ENCODE measurements at regions not wholly inside any gene's neighbourhood (a gene's known extent, or its start where the extent isn't known, plus 50 kb on each side); places are given as distances from the start of the nearest gene placed in this dataset.
A peak's percentile ranks its signal among the peaks of the same experiment; 100 is the strongest.

- no peak for DNase-seq
These were observed 168.8 kb downstream of the TANC2 start for GRCh38 chr17:63134867-63135266.

- no peak for DNase-seq
These were observed 170.5 kb downstream of the TANC2 start for GRCh38 chr17:63136369-63137012.

GRCh38 chr17:63137163-63137562 is 171.1 kb downstream of the TANC2 start:
- DNase-seq: no peak

DNA sequence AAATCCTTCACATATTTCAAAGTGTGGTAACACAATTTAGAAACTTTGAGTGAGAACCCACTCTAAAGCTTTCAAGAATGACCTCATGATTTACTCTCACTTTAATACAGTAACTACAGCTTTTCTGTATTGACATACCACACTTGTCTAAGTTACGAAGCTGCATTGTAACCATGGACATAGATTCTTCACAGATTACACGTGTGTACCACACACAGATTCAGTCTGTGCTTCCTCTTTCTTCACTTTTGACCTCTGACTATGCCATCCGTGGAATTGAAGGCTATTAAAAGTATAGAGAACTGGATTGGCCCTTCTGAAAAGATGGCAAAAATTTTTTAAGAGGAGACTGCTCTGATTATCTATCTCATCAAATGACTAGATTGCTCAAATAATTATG is 172.7 kb downstream of the TANC2 start:
- peak; percentile 7 for DNase-seq

GRCh38 chr17:63139356-63139755 is 173.3 kb downstream of the TANC2 start:
- no peak for DNase-seq

GRCh38 chr17:63140255-63140654 is 174.2 kb downstream of the TANC2 start:
- peak; percentile 23 for DNase-seq

GRCh38 chr17:63142836-63143235 is 176.8 kb downstream of the TANC2 start:
- DNase-seq: no peak

DNA sequence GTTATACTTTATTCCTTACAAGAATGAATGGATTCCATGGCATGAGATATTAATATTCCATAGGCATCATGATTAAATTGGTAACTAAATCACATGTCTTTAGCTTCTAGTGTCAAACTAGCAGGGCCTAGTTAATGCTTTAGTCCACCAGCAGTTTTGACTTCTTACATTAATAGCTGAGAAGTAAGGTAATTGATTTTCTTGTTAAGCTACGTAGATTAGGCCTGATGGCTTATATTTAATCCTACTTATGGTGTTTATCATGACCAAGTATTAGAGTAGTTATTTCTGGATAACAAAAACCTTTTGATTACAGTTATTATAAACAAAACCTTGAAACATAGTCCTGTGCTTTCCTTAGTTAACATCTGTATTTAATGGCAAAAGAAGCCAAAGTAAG is 184.5 kb downstream of the TANC2 start:
- no peak for DNase-seq

DNA sequence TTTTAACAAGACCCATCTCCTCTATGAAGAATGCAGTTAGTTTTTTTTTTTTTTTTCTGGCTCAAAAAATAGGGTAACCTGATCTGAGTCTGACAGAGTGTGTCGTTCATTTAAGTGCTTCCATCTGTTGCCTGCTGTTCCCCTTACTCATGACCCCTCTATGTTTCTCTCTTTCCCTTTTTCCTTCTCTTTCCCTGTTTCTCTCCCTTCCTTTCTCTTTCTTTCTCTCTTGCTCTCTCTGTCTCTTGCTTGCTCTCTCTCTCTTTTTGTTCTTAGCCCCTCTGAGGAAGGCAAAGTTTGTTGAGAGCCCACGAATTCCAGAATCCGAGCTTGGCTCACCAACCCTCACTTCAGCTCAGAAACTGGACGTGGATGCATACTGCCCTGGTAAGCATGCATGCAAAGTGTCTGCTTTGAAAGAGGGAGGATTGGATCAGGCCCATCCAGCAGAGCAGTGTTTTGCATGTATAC is 185.0 kb downstream of the TANC2 start:
- no peak for DNase-seq

- DNase-seq: no peak
These were observed 186.0 kb downstream of the TANC2 start for GRCh38 chr17:63151941-63152523.

DNA sequence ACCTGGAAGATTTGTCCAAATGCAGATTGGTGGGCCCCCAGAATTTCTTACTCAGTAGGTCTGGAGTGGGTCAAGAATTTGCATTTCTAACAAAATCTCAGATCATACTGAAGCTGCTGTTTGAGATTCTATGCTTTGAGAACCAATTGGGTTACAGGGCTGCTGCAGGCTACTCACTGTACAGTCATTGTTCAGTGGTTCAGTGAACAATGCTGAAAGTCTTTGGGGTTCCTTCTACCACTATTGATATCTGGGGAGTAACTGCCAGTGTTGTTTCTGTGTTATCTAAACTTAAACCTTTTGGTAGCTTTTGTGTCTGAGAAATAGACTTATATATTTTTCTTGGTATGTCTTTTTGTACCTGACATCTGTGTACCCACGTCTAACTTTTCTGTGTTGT is 187.5 kb downstream of the TANC2 start:
- no peak for DNase-seq

- no peak for DNase-seq
These were observed 188.7 kb downstream of the TANC2 start for GRCh38 chr17:63154586-63155244.

DNA sequence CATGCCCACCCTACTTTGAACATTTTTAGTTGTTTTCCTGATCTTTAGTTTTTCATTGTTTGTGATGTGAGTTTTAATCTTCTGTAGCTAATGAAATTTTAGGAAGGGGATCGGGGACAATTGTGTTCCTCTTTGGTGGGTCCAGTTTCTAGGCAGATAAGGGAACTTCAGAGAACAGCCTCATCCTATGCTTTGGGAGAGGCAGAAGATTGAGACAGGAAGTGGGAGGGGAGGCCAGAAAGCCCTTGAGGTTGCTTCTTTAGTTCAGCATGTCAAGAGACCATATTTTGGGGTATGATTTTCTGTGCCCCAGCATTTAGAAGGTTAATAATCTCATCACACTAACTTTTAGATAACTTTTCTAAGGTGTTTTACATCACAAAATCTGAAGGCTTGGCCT is 191.0 kb downstream of the TANC2 start:
- no peak for DNase-seq

GRCh38 chr17:63162406-63163157 is 196.5 kb downstream of the TANC2 start:
- DNase-seq: no peak

DNA sequence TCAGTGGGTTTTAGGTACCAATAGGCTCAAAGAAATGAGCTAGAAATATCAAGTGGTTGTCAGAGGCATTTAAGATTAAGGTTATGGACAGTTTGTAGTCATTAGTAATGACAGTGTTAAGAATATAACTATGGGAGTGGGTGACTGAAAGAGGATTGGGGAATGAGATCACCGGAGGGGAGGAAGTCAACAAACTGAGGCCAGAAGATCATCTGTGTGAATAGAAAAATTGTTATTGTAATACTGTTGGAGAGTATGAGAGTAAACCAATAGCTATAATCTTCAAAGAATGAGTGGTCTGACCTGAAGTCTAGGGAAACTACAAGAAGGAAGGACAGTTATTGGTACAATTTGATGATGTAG is 197.1 kb downstream of the TANC2 start:
- no peak for DNase-seq

GRCh38 chr17:63165400-63165799 is 199.4 kb downstream of the TANC2 start:
- no peak for DNase-seq

GRCh38 chr17:63170795-63171194 is 204.8 kb downstream of the TANC2 start:
- no peak for DNase-seq

- DNase-seq: peak; percentile 36
These were observed 205.7 kb downstream of the TANC2 start for GRCh38 chr17:63171428-63172393.

DNA sequence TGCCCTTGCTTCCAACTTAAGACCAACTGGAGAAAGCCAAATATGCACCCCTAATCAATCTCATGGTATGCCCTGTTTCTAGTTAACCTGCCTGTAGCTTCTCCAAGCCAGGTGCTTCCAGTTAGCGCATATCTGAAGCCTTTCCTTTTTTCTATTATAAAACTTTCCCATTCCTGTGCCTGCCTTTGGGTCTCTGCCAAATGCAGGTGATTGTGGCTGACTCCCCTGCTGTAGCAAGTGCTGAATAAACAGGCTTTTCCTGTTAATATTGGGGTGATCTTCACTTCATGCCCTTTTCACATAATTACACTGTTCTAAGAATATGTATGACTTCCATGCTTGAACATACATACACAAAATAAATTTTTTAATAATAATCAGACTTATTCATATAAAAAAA is 207.4 kb downstream of the TANC2 start:
- no peak for DNase-seq

GRCh38 chr17:63173903-63174302 is 207.9 kb downstream of the TANC2 start:
- no peak for DNase-seq

- peak; percentile 48 for DNase-seq
These were observed 212.5 kb downstream of the TANC2 start for GRCh38 chr17:63178530-63178929.

DNA sequence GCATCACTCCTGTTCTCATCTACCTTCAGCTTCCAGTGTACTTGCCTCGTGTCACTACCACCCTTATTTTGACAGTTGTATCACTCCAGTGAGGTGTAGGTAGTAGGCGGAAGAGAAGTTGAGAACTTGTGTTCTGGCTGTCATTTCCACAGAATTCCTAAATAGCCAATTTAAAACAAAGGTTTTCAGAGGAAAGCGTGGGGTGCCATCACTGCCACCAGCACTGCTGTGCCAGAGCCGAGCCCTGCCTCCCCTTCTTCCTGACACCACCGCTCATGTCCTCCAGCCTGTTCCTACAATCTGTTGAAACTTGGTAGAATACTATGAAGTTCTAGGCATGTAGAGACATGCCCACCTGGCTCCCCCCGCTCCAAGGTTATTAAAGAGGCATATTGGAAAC is 215.8 kb downstream of the TANC2 start:
- no peak for DNase-seq

DNA sequence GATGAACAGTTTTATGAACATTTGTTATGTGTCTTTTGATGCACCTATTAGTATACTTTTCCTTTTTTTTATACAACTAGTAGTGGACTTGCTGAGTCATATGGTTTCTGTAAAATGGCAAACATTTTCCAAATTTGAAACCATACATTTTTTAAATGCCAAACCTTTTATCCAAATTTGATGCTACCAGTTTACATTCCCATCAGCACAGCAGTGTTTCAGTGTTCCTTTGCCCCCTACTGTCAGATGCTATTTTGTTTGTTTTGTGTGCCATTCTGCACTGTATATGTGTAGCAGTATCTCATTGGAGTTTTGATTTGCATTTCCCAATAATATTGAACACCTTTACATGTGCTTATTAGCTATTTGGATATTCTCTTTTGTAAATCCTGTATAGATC is 219.4 kb downstream of the TANC2 start:
- peak; percentile 51 for DNase-seq
